GM18858 (cell line): ENCODE measurements at regions not wholly inside any gene's neighbourhood (a gene's known extent, or its start where the extent isn't known, plus 50 kb on each side); places are given as distances from the start of the nearest gene placed in this dataset.
"Not testable (repeated sequence)": the region's sequence is repeated elsewhere in the genome, so short reads cannot be mapped to it uniquely, and the experiment has no call there.

Experiments
- ATAC-seq: cut with Tn5 transposase; IDR thresholded peaks from one replicate; pipeline ENCODE4 v1.9.1; 2021; ENCODE audit not compliant: unreplicated experiment

DNA sequence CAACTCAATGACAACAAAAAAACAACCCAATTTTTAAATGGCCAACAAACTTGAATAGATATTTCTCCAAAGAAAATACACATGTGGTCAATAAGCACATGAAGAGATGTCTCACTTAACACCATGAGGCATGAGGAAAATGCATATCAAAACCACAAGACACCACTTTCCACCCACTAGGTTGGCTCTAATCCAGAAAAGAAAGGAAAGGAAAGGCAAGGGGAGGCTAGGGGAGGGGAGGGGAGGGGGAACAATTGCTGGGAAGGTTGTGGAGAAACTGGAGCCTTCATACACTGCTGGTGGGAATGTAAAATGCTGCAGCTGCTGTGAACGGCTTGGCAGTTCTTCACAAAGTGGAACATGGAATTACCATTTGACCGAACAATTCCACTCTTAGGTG lies 854.3 kb downstream of the UQCRFS1 start:
- no peak for ATAC-seq

DNA sequence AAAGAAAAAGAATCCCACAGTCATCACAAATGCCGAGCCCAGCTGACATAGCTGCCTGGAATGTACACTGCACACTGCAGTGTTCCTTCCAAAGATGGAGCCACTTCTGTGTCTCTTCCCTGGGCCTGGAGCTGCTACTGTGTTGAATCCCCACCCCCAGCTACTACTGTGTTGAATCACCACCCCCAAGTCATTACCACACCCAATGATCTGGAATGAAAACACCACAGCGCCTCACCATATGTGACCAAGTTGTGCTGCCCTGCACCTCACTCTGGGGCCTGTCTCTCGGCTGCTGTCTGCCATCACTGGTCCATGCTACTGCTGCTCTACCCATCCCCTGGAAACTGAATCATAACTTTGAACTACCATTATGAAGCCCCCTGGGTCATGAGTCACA lies 861.2 kb downstream of the UQCRFS1 start:
- no peak for ATAC-seq

DNA sequence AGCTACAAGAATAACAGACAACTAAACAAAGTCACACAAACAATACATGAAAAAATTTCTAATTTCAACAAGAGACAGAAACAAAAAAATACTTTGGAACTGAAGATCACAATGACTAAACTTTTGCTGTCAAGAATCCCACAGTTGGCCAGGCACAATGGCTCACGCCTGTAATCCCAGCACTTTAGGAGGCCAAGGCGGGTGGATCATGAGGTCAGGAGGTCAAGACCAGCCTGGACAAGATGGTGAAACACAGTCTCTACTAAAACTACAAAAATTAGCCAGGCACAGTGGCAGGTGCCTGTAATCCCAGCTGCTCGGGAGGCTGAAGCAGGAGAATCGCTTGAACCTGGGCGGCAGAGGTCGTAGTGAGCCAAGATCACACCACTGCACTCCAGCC lies 861.6 kb downstream of the UQCRFS1 start:
- ATAC-seq = not testable (repeated sequence)

DNA sequence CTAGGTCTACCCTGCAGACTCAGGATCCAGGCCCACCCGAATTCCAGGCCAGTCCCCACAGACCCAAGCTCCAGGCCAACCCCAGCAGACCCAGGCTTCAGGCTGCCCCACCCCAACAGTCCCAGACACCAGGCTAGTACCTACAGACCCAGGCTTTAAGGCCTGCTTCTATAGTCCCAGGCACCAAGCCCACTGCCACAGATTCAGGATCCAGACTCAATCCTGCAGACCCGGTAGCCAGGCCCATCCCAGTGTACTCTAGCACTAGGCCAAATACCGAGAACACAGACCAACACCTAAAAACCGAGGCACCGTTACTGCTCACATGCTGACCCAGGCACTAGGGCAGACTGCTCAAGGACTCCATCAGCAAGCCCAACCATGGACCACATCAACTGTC lies 862.3 kb downstream of the UQCRFS1 start:
- no peak for ATAC-seq

DNA sequence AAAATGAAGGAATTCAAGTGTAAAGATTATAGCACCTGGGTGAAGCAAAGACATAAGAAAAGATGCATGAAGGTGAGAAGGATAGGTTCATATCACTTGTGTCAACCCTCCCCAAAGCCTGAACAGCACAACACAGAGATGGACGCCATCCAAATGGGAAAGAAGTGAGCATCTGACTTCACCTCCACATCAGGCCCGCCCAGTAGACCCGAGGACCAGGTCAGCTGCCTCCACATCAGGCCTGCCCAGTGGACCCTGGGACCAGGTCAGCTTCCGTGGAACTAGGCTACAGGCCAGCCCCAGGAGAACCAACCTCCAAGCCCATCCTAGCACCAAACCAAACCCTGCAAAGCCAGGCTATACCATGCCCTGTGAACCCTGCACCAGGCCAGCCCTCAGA lies 862.9 kb downstream of the UQCRFS1 start:
- ATAC-seq = no peak

DNA sequence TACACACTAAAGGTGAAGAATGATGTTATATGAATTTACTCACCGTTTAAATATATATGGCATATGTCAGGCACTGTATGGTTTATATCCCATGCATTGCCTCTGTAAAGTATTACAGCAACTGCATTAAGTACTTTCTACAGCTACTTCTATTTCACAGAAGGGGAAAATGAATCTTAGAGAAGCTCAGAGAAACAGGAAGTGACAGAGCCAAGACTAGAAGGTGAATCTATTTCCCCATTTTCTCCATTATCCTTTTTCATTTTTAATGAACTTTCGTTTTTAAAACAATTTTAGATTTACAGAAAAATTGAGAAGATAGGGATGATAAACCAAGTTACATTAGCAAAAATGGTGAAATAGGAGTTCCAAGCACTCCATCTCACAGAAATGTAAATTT lies 863.3 kb downstream of the UQCRFS1 start:
- ATAC-seq = no peak

DNA sequence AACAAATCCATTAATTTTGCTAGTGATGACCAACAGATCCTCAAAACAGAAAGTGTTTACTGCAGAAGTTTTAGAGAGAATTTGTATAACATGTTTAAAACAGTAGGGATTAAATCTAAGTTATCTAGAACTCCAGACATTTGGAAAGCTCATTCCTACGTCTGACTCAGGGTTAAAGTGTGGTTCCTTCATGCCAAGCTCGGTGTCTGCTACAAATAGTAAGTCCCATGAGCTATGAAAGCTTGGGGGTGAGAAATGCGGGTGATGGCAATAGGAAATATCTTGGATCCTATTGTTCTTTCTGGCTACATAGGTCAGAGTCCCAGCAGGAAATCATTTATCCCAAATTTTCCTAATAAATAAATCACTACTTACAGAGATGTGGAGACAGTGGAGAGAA lies 867.1 kb downstream of the UQCRFS1 start:
- ATAC-seq = no peak

DNA sequence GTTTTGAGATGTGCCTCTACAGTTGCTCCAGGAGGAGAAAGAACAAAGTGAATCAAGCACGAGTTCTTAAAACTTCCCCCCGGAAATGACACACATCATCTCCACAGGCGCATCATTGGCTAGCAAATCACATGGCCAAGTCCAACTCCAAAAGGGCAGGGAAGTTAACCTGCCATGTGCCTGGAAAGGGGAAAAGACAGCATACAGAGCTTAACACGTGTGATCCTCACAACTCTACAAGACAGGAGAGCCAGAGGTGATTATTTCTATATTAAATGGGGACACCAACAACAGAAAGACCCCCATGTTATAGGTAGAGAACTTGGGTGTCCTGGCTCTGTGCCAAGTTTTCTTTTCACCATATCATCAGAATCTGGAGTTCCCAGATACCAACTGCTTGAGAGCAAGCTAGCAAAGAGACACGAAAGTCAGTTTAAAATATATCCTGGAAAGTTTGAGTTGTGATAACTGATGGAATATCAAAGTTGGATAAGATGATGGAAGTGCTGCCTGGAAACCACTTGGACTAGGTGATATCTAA lies 871.1 kb downstream of the UQCRFS1 start:
- ATAC-seq = no peak

DNA sequence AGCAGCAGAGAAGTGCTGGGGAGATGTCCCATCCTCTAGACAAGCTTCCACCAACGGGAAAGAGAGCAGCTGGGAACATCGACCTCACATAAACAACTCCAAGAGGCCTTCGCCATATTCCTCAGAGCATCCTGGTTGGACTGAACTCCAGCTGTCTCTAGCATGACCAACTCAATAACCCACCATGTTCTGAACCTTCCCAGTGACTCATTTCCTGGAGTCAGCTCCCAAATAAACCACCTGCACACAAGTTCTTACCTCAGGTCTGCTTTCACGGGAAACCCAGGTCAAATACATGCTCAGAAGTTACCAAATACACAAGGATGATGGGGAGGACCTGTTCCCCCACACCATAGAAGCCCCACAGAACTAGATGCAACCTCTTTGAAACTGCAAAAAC lies 878.5 kb downstream of the UQCRFS1 start:
- ATAC-seq = no peak

DNA sequence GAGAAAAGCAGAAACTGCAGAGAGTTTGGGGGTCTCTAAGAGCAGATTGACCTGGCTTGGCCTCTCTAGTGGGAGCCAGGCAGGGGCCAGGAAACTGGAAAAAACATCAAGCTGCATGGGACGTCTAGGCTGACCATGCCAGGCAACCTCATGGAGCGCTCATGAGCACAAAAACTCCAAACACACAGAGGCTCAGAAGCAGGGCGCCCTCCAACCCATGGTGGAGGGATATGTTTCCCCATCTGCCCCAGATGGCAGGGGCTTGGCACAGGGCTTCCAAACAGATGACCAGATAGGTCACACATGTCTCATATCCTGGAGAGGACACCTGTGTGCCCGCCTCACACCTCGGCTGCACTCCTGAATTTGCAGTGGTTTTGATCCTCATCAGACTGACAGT lies 879.0 kb downstream of the UQCRFS1 start:
- no peak for ATAC-seq

DNA sequence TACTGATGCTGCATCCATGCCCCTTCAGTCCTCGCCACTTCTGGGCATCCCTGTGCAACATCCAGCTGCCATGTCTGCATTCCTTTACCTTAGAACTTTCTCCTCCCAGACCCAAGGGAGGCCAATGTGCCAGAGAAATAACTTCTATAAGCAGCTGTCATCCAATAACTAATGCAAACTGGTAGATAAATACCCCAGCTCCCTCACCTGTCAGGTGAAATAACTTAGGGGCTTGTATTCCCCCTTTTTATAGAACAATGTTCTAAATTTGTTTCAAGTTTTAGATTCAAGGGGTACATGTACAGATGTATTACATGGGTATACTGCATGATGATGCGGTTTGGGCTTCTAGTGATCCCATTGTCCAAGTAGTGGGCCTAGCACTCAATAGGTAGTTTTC lies 880.1 kb downstream of the UQCRFS1 start:
- ATAC-seq = no peak

DNA sequence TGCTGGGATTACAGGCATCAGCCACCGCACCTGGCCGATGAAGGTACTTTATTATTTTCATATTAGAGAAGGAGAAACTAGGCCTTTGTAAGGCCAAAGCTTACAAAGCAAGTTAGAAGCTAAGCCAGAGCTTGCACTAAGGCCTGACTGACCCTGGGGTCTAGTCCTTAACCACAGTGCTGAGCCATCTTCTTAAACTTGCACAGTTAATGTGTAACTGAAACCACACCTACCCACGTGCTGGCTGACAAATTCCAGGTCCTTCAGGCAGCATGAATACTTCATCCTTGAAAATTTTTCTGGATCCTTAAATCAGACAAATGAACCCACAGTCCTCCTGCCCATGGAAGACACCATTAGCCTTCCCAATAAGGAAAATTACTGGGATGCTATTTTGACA lies 880.6 kb downstream of the UQCRFS1 start:
- ATAC-seq = no peak

DNA sequence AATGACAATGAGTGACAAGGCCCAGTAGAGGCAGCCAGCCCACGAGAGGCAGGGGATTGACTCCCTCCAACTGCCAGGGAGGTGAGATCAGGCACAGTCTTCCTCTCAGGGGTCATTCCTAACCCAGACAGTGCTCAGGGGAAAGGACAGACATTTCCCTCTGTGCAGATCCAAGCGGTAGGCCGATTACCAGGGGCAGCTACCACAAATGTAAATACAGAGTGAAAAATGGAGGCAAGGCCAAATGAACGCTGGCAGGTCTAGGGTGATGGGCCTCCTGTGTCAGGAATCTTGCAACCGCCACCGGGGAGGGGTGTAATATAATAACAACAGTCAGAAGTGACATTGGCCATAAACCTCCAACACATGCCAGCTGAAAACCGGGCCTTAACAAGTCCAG lies 881.4 kb downstream of the UQCRFS1 start:
- ATAC-seq = no peak

DNA sequence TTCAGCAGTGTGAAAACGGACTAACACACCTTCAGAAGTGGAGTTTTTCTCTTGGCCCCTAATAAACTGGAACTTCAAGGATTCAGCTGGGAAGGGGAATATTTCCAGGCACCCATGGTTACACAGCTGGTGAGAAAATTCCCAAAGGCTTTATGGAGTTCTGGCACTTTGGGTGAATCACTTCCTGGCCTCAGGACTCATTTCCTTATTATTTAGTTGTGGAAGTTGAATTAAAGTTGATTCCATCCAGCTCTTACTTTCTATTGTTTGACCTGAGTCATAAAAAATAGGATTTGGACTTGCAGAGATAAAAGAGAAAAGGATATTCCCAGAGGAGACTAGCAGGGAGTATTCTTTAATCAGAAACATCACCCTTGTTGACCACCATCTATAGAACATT lies 882.1 kb downstream of the UQCRFS1 start:
- ATAC-seq = no peak

DNA sequence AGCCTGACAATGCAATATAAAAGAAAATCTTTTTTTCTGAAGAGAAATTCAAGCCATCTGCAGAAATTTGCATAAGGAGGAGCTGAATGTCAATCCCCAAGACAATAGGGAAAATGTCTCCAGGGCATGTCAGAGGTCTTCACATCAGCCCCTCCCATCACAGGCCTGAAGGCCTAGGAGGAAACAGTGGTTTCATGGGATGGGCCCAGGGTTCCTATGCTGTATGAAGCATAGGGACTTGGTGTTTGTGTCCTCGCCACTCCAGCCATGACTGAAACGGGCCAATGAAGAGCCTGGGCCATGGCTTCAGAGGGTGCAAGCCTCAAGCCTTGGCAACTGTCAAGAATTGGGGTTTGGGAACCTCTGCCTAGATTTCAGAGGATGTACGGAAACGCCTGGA lies 883.5 kb downstream of the UQCRFS1 start:
- ATAC-seq = no peak

DNA sequence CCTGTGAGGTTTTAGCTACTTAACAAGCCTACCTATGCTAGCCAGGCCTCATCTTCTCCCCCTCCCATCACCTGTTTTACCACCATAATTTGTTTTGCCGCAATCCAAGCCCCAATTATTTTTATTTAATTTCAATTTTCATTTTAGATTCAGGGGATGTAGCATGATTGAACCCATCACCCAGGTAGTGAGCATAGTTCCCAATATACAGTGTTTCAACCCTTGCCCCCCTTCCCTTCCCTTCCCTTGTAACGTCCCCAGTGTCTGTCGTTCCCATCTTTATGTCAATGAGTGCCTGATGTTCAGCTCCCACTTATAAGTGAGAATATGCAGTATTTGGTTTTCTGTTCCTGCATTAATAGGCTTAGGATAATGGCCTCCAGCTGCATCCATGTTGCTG lies 885.0 kb downstream of the UQCRFS1 start:
- no peak for ATAC-seq

DNA sequence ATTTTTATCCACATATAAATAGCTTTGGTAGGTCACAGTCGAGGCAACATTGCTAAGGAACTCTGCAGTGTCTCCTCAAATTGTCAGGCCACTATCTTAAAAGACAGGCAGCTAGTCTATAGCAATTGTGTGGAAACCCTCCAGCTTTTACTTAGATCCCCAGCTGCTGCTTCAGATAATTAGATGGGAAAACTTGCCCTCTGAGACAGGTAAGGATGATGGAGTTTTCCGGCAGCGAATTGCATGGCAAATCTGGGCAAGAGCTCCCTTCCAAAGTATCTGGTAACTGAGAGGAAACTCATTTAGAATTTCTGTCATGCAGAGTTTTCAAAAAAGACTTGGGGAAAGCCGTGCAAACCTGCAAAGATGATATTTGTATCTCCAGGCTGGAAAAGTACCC lies 886.2 kb downstream of the UQCRFS1 start:
- no peak for ATAC-seq

DNA sequence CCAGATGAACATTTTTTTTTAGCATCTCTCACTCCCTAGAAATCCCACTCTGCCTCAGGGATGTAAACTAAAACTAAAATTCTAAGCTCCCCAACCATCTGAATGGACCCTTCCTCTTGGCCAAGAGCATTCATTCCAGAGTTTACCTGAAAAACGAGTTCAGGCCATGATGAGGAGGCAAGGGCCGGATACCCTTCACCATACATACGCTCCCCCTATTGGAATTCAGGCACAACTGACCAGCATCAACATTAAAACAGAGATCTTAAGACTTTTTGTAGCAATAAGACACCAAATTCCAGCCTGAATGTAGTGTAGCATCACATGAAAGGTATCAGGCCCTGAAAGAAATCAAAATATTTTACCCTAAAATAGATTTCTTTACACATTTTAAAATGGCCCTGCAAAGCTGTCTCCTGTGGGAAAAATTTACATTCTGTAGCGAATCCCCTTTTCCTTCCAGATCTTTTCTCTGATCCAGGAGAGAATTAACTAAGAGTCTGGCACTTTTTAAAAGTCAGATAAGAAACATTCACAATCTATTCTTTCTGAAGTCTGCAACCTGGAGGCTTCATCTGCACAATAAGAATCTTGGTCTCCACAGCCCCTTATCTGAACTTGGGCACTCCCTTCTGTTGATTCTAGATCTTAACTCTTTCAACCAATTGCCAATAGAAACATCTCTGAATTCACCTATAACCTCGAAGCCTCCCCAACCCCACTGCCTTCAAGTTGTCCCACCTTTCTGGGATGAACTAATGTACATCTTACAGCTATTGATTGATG lies 888.5 kb downstream of the UQCRFS1 start:
- no peak for ATAC-seq

DNA sequence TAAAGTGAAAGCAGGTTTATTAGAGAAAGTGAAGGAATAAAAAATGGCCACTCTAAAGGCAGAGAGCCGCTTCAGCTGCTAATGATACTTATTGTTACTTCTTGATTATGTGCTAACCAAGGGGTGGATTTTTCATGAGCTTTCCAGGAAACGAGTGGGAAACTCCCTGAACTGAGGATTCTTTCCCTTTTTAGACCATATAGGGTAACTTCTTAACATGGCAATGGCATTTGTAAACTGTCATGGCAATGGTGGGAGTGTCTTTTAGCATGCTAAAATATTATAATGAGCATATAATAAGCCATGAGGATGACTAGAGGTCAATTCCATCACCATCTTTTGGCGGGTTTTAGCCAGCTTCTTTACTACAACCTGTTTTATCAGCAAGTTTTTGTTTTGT lies 890.0 kb downstream of the UQCRFS1 start:
- ATAC-seq = no peak

DNA sequence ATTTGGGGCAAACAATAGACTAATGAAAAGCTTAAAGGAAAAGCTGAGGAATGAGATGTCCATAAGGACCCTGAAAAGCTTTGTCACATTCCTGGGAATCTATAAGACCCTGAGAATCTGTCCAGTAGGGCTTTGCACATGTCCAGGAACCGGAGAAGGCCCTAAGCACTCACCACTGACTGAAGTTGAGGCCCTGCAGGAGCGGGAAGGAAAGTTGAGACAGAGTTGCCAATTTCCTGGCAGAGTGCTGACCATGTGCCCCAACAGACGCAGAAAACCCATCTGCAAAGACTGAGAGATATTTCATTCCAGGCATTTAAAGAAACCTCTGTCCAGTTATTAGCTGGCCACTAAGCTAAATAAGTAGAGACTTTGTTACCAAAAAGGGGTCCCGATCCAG lies 890.5 kb downstream of the UQCRFS1 start:
- no peak for ATAC-seq

DNA sequence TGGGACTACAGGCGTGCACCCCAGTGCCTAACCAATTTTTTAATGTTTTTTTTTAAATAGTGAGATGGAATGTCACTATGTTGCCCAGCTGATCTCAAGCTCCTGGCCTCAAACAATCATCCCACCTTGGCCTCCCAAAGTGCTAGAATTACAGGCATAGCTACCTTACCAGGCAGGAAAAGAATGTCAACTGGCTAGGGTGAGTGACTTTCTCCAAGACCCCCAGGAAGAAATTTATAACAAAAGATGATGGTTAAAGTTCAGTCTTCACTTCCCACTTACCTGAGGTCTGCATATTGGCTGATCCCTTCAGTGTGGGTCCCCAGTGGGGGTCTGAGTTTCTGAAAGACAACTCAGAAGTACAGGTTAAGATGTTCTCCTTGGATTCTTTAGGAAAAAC lies 893.0 kb downstream of the UQCRFS1 start:
- ATAC-seq = no peak

DNA sequence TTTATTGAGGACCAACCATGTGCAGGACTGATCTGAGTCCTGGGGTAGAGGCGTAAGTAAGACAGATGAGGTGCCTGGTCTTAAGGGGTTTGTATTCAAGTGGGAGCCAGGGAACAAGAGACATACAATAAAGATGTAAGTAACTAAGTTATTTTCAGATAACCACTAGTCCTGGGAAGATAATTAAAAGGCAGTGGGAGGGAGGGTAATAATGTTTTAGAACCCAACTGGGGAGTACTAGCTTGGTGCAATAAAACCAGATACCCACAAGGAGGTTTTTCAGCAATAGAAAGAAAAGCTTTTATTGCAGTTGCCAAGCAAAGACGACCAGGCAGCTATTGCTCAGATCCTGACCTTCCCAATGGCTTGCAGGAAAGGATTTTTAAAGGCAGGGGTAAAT lies 893.7 kb downstream of the UQCRFS1 start:
- ATAC-seq = no peak
